ENCODE measurements at regions not wholly inside any gene's neighbourhood (a gene's known extent, or its start where the extent isn't known, plus 50 kb on each side); places are given as distances from the start of the nearest gene placed in this dataset.

DNA sequence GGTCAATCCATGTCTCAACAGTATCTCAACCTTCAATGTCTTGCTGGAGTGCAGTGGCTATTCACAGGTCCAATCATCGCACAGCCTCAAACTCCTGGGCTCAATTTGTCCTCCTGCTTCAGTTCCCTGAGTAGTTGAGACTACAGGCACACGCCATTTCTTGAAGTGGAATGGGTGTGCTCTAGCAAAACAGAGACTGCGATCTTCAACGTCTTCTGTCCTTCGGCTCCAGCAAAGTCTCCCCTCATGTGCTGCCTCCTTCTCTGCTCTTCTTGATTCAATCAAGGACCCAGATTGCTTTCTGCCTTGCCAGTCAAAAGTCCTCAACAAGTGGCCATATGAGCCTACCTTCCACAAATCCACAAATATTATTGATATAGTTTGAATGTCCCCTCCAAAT, 466.7 kb upstream of the MIR17HG start:
- TF ChIP-seq CTCF (IDR thresholded peaks at IDR 0.05; ENCODE audit: low read depth, low read length, poor library complexity, severe bottlenecking) (no peak), EZH2phosphoT487 (IDR thresholded peaks at IDR 0.05; ENCODE audit: borderline replicate concordance, low read length) (no peak)
